Head of caudate nucleus (tissue), 42 donors: ENCODE measurements at regions not wholly inside any gene's neighbourhood (a gene's known extent, or its start where the extent isn't known, plus 50 kb on each side); places are given as distances from the start of the nearest gene placed in this dataset.

Experiments used
- DNase-seq, 42 donors: peaks; one replicate each; pipeline versions ENCODE4 v3.0.0 to v3.0.0-alpha.2; 2020 to 2021; ENCODE audit warnings: mixed read lengths in 7 of 42
- intact Hi-C: fragments of 100-400 bp; cut with DNase I; formaldehyde crosslinking; loops from one replicate; pipeline ENCODE4 v1.15.0; 2022

DNA sequence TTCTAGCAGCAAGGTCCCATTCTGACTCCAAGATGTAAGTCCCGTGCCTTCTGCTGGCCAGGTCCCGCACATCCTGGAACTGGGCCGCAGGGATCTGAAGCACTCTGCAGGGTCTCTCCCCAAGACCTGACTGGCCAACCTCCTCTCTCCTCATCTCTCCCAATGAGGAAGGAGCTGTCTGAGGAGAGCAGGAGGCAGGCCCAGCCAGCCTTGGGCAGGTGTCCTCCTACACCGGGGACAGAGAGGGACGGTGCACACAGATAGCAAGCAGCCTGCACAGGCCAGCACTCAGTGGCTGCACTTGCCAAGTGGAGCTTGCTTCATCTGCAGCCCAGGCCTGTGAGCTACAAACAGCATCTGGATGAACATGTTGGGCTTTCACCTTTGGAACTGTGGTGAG is 76.8 kb upstream of the CD93 start:
- intact Hi-C loops, result no loop called here
- DNase-seq, result peak in 1 of 42 donors; percentile 37

DNA sequence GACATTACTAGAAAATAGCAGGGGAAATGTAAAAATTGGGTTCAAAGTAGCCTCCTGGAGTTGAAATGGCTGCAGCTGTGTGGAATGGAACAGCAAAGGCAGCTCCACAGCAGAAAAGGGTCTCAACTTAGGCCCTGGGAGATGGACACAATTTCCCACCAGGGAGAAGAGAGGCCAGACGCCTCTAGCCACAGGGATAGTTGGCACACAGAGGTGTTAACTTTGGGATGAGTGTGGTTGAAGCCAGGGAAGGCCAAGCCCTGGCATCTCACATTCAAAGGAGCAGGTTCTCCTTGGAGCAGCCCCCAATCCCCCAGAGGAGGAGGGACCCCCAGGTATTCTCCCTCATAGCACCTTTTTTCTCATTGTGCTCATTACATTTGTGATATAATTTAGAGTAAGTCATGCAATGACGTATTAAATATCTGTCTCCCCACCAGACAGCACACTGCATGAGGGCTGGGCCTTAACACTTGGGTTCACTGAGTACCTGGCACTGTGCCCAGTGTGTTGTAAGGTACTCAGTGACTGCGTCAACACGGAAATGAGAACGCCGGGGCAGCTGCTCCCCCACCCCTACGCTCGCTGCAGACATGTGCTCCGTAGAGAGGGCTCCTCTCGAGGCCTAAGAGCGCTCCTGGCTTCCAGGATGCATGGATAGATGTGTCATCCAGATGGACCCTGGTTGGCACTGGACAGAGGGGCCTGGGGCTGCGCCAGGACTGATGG is 76.0 kb upstream of the CD93 start:
- intact Hi-C loops, result no loop called here
- peak in 9 of 42 donors; percentile 30 to 78 (median 44) for DNase-seq

DNA sequence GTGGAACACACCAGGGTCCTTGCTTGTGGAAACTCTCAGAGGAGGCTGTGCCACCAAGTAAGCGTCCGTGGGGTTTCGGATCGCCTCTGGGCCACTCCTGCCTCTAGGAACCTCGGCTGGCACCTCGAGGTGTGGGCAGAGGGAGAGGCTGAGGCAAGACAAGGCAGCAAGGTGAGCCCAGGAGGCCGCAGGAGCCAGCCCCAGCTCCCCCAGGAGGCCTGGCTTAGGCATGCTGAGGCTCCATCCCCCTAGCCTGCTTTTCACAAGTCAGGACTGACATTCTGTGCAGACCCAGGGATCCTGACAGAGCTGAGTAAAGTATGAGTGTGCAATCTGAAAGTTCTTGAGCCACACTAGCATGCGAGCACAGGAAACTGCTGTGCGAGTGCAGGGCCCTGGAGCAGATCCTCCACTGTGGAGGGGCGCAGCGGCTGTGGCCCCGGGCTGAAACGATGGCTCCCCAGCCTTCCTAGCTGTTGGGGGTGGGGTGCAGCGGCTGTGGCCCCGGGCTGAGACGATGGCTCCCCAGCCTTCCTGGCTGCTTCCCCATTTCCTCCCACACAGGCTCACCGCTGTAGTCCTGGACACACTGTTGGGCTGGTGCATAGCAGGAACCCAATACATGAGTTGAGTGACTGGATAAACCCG is 75.2 kb upstream of the CD93 start:
- intact Hi-C loops, result no loop called here
- DNase-seq, result no peak

DNA sequence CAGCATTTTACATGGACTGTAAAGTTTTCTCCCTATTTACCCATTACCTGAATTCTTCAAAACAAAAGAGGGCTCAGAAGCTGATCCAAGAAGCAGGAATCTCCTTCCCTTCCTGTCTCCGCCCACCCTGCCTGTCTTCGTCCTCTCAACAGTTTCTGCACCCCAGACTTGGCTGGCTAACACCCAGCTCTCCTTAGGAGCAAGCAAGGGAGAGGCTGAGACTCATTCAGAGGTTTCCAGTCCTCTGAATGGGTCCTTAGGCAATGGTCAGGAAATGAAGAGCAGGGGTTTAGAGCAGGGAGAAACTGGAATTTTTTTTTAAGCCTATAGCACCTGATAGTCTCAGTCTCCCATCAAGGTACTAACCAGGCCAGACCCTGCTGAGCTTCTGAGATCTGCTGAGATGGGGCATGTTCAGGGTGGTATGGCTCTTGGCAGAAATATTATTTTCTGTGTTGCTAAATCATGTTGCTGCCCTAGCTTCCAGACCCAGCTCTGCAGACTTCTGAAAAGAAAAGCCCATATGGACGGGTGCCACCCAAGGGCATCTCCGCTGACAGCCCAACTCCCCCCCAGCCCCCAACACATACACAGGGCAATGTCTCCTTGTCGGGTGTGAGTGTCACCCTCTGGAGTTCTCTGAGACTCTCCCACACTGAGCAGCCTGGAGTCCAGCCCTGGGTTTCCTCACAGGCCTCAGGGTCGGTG is 74.6 kb upstream of the CD93 start:
- intact Hi-C loops, result no loop called here
- DNase-seq, result no peak

DNA sequence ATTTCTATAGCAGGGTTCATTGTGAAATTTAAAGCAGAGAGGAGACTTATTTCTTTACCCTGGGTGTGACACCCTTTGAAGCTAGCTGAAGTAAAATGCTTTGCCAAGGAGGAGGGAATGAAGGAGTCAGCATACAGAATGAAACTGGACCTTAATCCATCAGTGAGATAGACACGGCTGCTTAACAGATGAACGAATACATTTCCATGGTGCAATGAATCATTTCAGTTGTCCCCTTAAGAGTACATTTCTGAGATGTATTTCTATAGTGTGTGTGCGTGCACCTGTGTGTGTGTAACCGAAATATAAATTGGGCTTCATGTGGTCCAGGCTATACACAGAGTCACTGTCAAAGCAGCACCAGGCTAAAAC is 73.8 kb upstream of the CD93 start:
- no peak for DNase-seq
- intact Hi-C loops, result no loop called here

DNA sequence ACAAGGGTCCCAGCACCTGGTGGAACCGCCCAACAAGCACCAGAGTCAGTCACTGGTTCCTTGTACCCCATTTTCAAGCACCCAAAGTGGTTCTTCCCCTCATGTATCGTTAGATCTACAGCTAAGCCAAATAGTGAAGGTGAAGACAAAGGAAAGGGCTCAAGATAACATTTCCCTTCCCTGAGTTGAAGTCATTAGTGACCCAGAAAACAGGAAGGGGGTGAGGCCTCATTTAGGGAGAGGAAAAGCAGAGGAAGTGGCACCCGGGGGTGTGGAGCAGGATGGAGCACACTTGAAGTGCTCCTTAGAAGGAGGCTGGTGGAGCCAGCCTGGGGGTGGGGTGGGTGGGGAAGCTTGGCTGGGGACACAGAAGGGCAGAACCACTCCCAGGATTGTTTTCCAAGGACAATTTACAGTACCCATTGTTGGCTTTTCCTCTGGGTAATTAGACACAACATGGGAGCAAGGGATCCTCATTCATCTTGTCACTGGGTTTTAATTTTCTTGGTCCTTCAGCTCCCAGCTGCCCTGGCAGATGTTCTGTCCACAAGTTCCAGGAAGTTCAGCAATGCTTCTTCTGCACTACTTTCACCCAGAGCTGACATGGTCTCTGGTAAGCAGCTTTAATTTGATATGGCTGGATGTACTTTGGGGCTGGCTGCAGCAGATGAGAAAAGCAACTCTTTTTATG is 73.3 kb upstream of the CD93 start:
- intact Hi-C loops, result no loop called here
- DNase-seq, result peak in 1 of 42 donors; percentile 40

DNA sequence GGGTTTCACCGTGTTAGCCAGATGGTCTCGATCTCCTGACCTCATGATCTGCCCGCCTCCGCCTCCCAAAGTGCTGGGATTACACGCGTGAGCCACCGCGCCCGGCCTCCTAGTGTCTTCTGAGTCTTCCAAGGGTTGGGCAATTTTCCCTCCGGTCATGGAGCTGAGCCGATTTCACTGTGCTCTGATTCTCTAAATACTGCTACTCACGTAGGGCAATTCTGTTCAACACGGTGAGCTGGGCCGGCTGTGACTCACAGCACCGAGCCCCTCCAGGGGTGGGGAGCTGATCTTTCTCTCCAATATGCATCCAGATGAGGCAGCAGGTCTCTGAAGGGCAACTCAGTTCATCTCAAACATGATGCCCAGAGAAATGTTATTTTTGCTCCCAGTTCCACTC is 71.6 kb upstream of the CD93 start:
- DNase-seq, result peak in 1 of 42 donors; percentile 38
- intact Hi-C loops, result no loop called here

DNA sequence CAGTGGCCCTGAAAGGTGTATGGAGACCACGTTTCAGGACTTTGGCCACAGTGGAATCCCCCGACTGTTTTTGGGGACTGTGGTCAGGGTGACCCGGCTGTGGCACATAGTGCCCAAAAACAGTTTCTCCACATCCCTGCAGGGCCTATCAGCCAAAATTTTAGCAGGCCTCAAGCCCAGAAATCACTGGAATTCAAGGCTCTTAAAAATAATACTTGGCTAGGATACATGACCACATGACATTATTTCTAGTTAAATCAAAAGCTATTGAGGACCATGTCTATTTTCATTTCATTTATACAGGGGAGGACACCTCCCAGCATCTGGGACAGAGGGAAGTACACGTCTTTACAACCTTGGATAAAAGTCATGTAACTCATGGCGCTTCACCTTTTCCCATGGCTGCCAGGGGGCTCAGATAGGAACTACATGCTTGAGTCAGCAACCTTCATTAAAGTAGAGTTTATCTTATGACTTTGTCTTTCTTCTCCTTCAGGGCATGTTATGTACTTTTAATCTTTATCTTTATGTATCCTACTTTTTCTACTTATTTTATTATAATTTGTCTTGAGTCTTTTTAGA is 70.8 kb upstream of the CD93 start:
- peak in 1 of 42 donors; percentile 16 for DNase-seq

DNA sequence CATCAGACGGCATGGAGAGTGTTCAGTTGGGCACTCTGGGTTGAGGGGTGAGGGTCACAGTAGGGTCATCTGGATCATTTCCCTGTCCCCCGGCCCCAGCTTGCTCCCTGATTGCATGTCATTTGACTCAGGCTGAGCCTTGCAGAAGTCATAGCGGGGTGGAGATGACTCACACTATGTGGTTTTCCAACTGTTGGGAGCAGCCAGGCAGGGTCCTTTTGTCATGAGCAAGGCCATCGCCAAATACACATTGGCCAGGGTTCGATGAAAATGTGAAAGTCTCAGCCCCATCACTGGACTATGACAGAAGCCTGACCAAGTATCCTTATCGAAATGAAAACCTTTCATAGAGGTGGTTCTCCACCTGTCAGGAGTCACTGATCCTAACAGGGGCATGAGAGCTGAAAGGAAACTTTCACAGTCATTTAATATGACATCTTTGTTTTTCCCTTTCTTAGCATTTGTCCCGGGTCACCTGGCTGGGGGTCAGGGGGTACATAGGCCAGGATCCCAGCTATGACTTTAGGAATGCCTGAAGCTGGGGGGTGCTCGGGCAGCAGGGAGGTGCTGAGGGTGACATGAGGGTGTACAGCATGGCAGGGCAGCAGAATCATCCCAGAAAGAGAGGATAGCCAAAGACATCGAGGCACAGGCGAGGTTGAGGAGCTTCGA is 70.2 kb upstream of the CD93 start:
- DNase-seq, result peak in 4 of 42 donors; percentile 6 to 36 (median 15)
- intact Hi-C loops, result no loop called here

More for the DNA sequence above, 70.8 kb upstream of the CD93 start:
- intact Hi-C loops, result no loop called here

DNA sequence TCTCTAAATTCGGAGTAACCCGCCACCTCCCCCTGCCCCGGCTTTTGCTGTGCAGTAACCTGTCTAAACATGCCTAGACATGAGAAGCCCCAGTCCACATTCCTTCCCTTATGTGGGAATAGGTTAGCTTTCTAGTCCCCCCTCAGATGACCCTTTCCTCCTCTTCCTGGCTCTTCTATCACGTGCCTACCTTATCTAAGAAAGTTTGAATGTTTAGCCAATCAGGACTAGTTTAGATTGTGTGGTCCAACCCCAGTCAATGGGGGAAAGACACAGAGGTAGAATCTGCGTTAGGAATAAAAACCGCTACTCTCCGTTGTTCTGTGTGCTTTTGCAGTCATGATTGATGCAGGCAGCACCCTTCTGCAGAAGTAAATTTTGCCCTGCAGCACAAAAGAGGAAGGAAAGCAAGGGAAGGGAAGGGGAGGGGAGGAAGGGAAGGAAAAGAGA is 69.0 kb upstream of the CD93 start:
- DNase-seq, result peak in 3 of 42 donors; percentile 4 to 28 (median 15)
- intact Hi-C loops, result no loop called here

DNA sequence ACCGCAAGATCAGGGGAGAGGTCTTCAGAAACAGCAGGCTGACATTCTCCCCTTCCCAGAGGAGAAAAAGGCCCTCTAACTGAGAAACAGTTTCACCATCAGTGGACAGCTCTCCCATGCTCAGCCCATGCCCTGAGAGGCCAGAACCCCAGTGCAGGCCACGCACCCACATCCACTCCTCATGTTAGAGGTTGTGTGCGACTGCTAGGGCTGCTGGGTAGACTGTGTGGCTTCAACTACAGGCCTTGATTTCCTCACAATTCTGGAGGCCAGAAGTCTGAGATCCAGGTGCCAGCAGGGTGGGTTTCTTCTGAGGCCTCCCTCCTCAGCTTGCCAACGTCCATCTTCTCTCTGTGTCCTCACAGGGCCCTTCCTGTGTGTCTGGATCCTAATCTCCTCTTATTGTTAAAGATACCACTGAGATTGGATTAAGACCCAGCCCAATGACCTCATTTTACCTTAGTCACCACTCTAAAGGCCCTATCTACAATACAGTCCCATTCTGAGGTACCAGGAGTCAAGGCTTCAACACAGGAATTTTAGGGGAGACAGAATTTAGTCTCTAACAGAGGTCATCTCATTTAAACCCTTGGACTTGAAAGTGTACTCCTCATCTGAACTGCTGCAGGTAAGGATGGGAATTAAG is 67.7 kb upstream of the CD93 start:
- DNase-seq, result peak in 4 of 42 donors; percentile 3 to 35 (median 12)
- intact Hi-C loops, result no loop called here

DNA sequence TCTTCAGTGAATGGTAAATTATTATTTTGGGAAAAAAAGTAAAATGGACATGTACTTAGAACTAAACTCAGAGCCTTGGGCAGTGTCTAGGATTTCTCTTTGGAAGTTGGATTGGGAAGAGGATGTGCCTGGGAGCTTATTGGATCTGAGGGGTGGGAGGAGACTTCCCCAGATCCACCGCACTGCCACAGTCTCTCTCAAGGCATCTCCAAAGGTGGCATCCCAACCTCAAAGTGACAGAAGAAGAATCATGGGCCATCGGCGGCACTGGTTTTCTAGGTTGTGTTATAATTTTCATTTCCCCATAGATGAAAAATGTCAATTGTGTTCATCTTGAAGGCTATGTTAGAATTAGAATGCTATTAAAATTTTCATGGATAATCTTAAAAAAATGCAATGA is 66.8 kb upstream of the CD93 start:
- intact Hi-C loops, result no loop called here
- DNase-seq, result peak in 3 of 42 donors; percentile 5 to 21 (median 11)

DNA sequence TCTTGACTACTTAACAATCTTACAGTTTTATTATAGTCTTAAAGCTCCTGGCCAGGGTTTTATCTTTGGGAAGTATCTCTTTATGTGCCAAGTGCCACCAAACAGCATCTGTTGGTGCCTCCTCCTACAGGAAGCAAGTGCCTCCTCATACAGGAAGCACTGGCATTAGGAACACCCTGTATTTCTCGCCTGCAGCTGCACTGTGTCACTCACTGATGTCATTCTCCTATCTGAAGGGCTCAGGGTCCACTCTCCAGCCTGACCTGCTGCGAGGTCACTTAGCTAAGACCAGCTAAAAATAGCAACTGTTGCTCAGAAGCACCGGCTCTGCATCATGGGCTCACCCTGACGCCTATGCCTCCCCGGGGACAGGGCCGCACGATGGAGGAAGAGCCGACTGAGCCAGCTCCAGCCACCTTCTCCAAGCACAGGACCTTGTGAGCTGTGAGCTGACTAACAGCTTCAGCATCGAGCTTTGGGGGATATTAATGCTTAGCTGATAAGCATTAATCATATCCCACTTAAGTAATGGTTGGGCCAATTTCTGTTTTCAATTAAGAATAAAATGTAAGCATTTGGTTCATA is 66.3 kb upstream of the CD93 start:
- intact Hi-C loops, result no loop called here
- peak in 6 of 42 donors; percentile 7 to 42 (median 19) for DNase-seq

DNA sequence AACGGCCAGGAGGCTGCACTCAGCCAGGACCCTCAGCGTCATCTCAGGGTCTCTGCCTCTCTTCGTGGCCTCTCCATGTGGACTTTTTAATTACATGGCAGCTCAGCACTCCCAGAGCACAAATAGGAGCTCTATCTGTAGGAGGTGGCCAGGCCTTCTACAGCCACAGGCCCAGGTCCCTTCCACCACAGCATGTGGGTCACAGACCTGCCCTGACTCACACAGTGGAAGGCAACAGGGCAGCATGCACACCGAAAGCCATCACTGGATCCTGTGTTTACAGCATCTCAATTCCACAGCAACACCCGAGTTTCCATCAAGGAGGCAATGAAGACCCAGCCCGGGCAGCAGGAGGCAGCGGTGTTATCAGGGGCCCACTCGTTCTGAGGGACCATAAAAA is 65.8 kb upstream of the CD93 start:
- peak in 5 of 42 donors; percentile 3 to 35 (median 13) for DNase-seq
- intact Hi-C loops, result no loop called here

DNA sequence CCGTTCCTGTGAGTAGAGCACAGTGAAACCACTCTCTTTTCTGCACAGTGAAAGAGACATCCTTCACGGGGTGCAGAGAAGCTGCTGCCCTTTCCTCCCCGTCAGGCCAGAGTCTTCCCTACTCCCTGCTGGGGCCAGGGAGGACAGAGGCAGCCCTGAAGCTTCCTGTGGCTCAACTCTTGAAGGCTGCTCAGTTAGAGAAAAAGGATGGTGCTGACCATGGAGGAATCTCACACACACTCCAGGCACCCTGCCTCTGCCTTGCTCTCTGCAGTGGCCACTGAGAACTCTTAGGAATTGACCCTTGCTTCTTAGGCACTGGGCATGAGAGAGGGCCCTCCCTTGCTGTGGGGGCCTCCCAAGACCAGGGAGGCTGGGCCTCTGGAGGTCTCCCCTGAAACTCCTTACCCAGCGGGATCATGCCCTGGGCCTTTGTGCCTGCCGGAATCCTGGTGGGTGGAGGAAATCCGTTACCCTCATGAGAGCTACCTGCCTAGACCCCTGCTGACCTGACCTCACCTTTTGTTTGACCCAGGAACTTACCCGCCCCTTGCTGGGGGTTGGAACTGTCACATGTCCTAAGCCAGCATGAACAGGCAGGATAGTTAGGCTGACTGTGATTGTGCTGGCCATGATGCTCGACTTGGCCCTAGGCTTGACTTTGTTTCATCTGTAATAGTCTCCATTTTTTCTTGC is 65.0 kb upstream of the CD93 start:
- intact Hi-C loops, result no loop called here

DNA sequence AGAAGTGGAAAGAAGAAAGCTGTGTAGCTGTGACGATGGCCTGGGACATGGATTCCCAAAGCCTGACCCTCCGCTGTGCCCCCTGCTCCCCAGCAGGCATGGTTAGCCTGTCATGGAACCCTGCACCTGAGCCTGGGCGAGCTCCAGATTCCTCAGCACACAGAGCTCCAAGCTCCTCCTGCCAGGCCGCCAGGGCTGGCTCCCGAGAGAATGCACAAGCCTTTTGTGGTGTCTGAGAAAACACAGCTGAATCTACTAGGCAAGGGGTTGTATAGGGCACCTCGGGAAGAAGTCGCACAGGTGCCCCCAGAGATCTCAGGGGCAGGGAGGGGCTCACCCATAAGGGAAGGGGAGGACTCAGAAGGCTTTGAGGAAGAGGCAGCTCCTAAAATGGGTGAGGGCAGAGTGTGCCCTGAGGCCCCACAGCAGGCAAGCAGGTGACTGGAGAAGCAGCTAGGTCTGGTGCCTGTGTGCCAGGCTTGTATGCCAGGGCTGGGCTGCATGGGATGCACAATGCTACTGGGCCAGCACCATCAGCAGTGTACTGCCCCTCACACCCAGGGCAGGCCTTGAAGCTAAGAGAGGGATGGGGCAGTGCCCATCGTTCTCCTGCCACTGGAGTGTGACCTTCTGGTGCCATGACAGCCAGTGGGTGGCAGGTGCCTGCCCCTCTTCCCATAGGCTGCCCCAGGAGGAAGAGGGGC is 64.3 kb upstream of the CD93 start:
- DNase-seq, result peak in 13 of 42 donors; percentile 2 to 35 (median 12)
- intact Hi-C loops, result no loop called here

More for the DNA sequence above, 65.0 kb upstream of the CD93 start:
- peak in 9 of 42 donors; percentile 1 to 31 (median 18) for DNase-seq
